Activated naive CD8-positive, alpha-beta T cell treated with anti-CD3 and anti-CD28 coated beads for 36 hours (primary cell): ENCODE measurements at regions not wholly inside any gene's neighbourhood (a gene's known extent, or its start where the extent isn't known, plus 50 kb on each side); places are given as distances from the start of the nearest gene placed in this dataset.

Source experiments
- DNase-seq: peaks from one replicate; pipeline ENCODE4 v3.0.0; 2021
- H3K27ac Mint-ChIP-seq: one replicate; pipeline ENCODE4 v1.8.0; 2022; ENCODE audit warnings: mild to moderate bottlenecking, moderate library complexity, mixed read lengths
- H3K27me3 Mint-ChIP-seq: one replicate; pipeline ENCODE4 v1.8.0; 2022; ENCODE audit warnings: mild to moderate bottlenecking, mixed read lengths
- H3K36me3 Mint-ChIP-seq: one replicate; pipeline ENCODE4 v1.8.0; 2021; ENCODE audit warnings: mild to moderate bottlenecking, mixed read lengths
- H3K4me1 Mint-ChIP-seq: one replicate; pipeline ENCODE4 v1.8.0; 2021; ENCODE audit warnings: mixed read lengths
- H3K4me3 Mint-ChIP-seq: one replicate; pipeline ENCODE4 v1.8.0; 2022; ENCODE audit warnings: mild to moderate bottlenecking, moderate library complexity, mixed read lengths
- H3K9me3 Mint-ChIP-seq: one replicate; pipeline ENCODE4 v1.8.0; 2022; ENCODE audit warnings: mixed read lengths

- no peaks in the 10 kb centered on the region for H3K4me1 Mint-ChIP-seq
- peaks cover 2% of the 10 kb centered on the region for H3K9me3 Mint-ChIP-seq
- H3K4me3 Mint-ChIP-seq, result no peak overlapping the region
- H3K36me3 Mint-ChIP-seq, result no peaks in the 10 kb centered on the region
- no peak for DNase-seq
- H3K27me3 Mint-ChIP-seq, result peaks cover 9% of the 10 kb centered on the region
- H3K27ac Mint-ChIP-seq, result no peak overlapping the region
Observed at GRCh38 chr12:118682656-118683055, 298.7 kb upstream of the SRRM4 start.

DNA sequence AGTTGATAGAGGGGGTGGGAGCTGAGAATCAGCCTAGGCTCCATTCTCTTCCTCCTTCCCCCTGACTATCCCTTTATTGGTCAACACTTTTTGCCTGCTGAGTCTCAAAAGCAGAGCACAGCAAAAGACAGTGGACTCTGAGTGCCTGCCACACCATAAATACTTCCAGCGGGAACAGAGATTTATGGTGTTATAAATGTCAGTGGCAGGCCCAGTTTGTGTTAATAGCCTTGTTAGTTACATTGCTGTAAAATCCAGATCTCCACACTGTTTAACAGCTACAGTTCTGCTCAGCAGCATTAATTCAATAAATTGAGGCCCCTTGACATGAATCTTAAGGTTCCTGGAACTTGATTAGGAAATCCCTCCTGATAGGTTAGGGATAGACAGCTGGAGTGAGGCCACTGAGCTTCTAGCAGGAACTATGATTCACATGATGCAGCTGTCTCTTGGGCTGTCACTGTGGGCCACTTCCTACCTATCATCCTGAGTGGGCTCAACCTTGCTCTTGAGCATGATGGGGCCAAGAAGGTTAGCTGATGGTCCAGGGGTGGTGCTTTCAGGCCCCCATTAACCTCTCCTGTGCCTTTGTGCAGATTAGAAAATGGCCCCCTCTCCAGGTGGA is 295.2 kb upstream of the SRRM4 start:
- Mint-ChIP-seq H3K4me1 (no peaks in the 10 kb centered on the region), H3K27ac (no peak overlapping the region), H3K4me3 (no peak overlapping the region), H3K27me3 (no peaks in the 10 kb centered on the region), H3K36me3 (no peaks in the 10 kb centered on the region), H3K9me3 (peaks cover 2% of the 10 kb centered on the region)
- DNase-seq, result no peak

- Mint-ChIP-seq H3K27ac (no peak overlapping the region), H3K36me3 (no peaks in the 10 kb centered on the region), H3K9me3 (peaks cover under 1% of the 10 kb centered on the region), H3K27me3 (no peaks in the 10 kb centered on the region), H3K4me3 (no peak overlapping the region), H3K4me1 (no peaks in the 10 kb centered on the region)
- no peak for DNase-seq
Observed at GRCh38 chr12:118689793-118690192, 291.5 kb upstream of the SRRM4 start.

DNA sequence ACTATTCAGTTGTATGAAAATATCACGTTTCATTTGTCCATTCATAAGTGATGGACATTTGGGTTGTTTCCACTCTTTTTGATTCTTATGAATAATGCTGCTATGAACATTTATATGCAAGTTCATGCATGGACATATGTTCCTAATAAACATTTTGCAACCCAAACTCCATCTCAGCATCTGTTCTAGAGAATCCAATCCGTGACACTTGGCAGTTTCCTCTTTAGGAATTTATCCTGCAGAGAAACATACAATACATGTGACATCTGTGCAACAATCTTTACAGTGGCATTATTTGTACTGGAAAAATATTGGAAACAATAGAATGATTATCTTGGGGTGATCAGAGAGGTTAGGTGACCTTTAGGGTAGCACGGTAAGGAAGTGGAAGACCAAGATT is 290.8 kb upstream of the SRRM4 start:
- Mint-ChIP-seq H3K27me3 (no peaks in the 10 kb centered on the region), H3K4me1 (no peaks in the 10 kb centered on the region), H3K27ac (no peak overlapping the region), H3K9me3 (peaks cover 1% of the 10 kb centered on the region), H3K36me3 (no peaks in the 10 kb centered on the region), H3K4me3 (no peak overlapping the region)
- DNase-seq, result no peak

- no peak for DNase-seq
- H3K27ac Mint-ChIP-seq, result no peak overlapping the region
Observed at GRCh38 chr12:118694128-118694775, 287.1 kb upstream of the SRRM4 start.

DNA sequence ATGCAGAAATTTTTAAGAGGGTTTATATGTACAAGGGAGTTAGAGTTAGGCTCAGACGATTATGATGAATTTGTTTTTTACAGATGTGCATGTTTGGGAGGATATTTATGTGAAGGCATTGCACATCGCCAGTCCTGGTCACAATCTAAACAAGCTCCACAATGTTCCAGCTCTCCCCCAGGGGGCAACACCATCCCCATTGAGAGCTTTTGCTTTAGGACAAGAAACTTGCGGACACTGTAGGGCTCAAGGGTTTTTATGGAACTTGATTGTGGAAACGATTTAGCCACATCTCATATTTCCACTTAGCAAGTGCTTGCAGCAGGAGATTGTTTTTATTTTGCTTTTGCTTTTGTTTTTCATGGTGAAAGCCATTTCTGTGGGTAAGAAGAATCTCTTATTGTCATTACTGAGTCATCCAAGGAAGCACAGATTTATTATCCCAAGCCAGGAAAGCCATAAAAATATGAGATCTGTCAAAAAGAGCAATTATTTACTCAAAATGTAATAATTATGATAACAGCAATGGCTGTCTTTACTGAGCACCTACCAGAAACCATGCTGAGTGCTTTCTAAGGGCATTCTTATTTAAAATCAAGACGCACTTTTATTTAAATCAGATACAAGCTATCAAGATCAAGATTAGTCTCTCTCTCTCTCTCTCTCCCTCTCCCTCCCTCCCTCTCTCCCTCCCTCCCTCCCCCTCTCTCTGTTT is 276.7 kb upstream of the SRRM4 start:
- Mint-ChIP-seq H3K27ac (no peak overlapping the region), H3K4me3 (no peak overlapping the region), H3K27me3 (no peaks in the 10 kb centered on the region), H3K36me3 (no peaks in the 10 kb centered on the region), H3K4me1 (no peaks in the 10 kb centered on the region), H3K9me3 (peaks cover 11% of the 10 kb centered on the region)
- no peak for DNase-seq

More at GRCh38 chr12:118694128-118694775, 287.1 kb upstream of the SRRM4 start:
- peaks cover 1% of the 10 kb centered on the region for H3K9me3 Mint-ChIP-seq
- no peaks in the 10 kb centered on the region for H3K27me3 Mint-ChIP-seq
- no peak overlapping the region for H3K4me3 Mint-ChIP-seq
- H3K4me1 Mint-ChIP-seq, result no peaks in the 10 kb centered on the region
- no peaks in the 10 kb centered on the region for H3K36me3 Mint-ChIP-seq

DNA sequence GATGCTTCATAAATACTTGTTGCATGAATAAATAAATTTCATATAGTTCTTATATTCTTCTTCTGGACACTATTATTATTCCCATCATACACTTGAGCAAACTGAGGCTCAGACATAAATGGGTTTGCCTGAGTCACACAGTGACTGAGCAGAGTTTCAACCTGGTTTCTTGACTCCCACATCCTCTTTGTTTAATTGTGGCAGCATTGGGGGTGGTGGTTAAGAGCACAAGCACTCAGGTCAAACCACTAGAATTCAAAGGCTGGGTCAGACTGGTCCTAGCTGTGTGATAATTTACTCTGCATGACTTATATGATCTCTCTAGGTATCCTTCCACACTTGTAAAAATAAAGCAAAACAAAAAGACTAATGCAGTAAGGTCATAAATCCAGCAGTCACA is 274.9 kb upstream of the SRRM4 start:
- Mint-ChIP-seq H3K27ac (no peak overlapping the region), H3K36me3 (no peaks in the 10 kb centered on the region)

DNA sequence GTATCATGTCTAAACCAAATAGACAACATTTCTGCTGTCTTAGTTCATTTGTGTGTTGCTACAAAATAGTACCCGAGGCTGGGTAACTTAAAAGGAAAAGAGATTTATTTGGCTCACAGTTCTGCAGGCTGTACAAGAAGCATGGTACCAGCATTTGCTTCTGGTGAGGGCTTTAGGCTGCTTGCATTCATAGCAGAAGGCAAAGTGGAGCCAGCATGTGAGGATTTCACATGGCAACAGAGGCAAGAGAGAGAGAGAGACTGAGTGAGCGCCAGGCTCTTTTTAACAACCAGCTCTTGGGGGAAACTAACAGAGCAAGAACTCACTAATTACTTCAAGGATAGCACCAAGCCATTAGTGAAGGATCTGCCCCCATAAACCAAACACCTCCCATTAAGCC is 271.4 kb upstream of the SRRM4 start:
- Mint-ChIP-seq H3K4me3 (no peak overlapping the region), H3K4me1 (no peaks in the 10 kb centered on the region), H3K36me3 (no peaks in the 10 kb centered on the region), H3K9me3 (peaks cover 8% of the 10 kb centered on the region), H3K27ac (no peak overlapping the region), H3K27me3 (no peaks in the 10 kb centered on the region)
- no peak for DNase-seq

More for the DNA sequence above, 274.9 kb upstream of the SRRM4 start:
- Mint-ChIP-seq H3K4me1 (no peaks in the 10 kb centered on the region), H3K27me3 (no peaks in the 10 kb centered on the region), H3K9me3 (peaks cover 8% of the 10 kb centered on the region), H3K4me3 (no peak overlapping the region)
- DNase-seq, result no peak

DNA sequence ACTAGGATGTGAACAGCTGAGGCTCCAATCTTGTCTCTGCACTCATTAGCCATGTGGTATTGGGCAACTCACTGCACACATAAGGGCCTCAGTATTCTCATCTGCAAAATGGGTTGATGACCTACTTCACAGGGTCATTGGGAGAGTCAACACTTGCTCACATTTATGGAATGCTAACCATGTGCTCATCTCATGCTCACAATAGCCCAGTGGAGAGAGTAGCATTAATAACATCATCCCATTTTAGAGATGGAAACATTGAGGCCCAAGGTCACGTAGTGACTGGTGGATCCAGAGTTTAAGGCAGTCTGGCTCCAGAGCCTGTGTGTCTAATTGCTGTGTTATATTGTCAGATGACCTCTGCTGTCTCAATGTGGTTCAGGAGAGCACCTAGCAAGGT is 270.2 kb upstream of the SRRM4 start:
- H3K27me3 Mint-ChIP-seq, result no peaks in the 10 kb centered on the region
- H3K27ac Mint-ChIP-seq, result no peak overlapping the region
- no peak overlapping the region for H3K4me3 Mint-ChIP-seq
- peaks cover 8% of the 10 kb centered on the region for H3K9me3 Mint-ChIP-seq
- H3K4me1 Mint-ChIP-seq, result no peaks in the 10 kb centered on the region
- DNase-seq, result no peak
- H3K36me3 Mint-ChIP-seq, result no peaks in the 10 kb centered on the region

DNA sequence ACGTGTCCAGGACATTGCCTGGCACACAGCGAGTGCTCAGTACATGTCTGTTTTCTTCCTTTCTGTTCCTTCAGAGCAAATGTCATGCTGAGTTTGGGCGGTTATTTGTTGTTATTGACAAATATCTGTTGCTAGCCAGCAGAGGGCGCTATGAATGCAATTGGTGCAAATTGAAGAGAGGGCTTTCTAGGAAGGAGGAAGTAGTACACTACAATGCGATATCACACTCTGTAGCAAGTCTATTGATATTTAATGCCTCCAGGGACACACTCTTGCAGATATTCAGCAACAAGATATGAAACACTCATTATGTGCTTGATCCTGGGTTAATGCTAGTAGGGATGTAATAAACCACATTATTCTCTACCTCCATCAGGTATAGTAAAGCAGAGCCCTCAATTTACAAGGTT is 267.3 kb upstream of the SRRM4 start:
- Mint-ChIP-seq H3K27me3 (no peaks in the 10 kb centered on the region), H3K27ac (no peak overlapping the region), H3K4me1 (no peaks in the 10 kb centered on the region), H3K36me3 (no peaks in the 10 kb centered on the region), H3K4me3 (no peak overlapping the region), H3K9me3 (no peaks in the 10 kb centered on the region)
- DNase-seq, result no peak

- DNase-seq, result no peak
- H3K27ac Mint-ChIP-seq, result no peak overlapping the region
- no peaks in the 10 kb centered on the region for H3K27me3 Mint-ChIP-seq
- H3K4me3 Mint-ChIP-seq, result no peak overlapping the region
- H3K9me3 Mint-ChIP-seq, result no peaks in the 10 kb centered on the region
- no peaks in the 10 kb centered on the region for H3K36me3 Mint-ChIP-seq
- H3K4me1 Mint-ChIP-seq, result no peaks in the 10 kb centered on the region
Observed at GRCh38 chr12:118714500-118714899, 266.8 kb upstream of the SRRM4 start.

- DNase-seq, result no peak
- no peak overlapping the region for H3K27ac Mint-ChIP-seq
- H3K9me3 Mint-ChIP-seq, result no peaks in the 10 kb centered on the region
- no peak overlapping the region for H3K4me3 Mint-ChIP-seq
- H3K4me1 Mint-ChIP-seq, result no peaks in the 10 kb centered on the region
- H3K27me3 Mint-ChIP-seq, result no peaks in the 10 kb centered on the region
- no peaks in the 10 kb centered on the region for H3K36me3 Mint-ChIP-seq
Observed at GRCh38 chr12:118715647-118716046, 265.7 kb upstream of the SRRM4 start.

GRCh38 chr12:118727196-118727978 is 254.0 kb upstream of the SRRM4 start:
- peaks cover 3% of the 10 kb centered on the region for H3K9me3 Mint-ChIP-seq
- no peak overlapping the region for H3K4me3 Mint-ChIP-seq
- DNase-seq, result no peak
- H3K36me3 Mint-ChIP-seq, result no peaks in the 10 kb centered on the region
- H3K27me3 Mint-ChIP-seq, result no peaks in the 10 kb centered on the region
- H3K4me1 Mint-ChIP-seq, result no peaks in the 10 kb centered on the region
- H3K27ac Mint-ChIP-seq, result no peak overlapping the region

GRCh38 chr12:118727979-118728366 is 253.4 kb upstream of the SRRM4 start:
- Mint-ChIP-seq H3K27ac (no peak overlapping the region), H3K4me1 (no peaks in the 10 kb centered on the region), H3K27me3 (no peaks in the 10 kb centered on the region), H3K4me3 (no peak overlapping the region), H3K9me3 (peaks cover 3% of the 10 kb centered on the region), H3K36me3 (no peaks in the 10 kb centered on the region)
- no peak for DNase-seq

DNA sequence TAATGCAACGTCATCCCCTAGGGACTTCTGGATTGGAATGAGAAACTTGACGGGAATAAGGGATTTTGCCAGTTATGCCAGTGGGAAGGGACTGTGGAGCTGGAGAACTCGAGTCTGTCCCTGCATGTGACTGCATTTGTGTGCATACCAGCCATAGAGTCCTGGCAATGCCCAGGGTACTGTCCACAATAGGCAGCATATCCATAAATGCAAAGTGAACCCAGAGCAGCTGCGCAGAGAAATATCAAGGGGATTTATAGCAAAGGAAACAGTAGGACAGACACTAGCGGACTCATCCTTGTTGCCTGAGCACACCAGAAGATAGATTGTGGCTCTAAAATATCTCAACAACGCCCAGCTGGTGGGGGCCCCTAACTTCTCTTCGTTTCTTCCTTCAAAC is 247.1 kb upstream of the SRRM4 start:
- no peak overlapping the region for H3K27ac Mint-ChIP-seq
- H3K36me3 Mint-ChIP-seq, result no peaks in the 10 kb centered on the region
- DNase-seq, result no peak
- no peaks in the 10 kb centered on the region for H3K27me3 Mint-ChIP-seq
- no peak overlapping the region for H3K4me3 Mint-ChIP-seq
- H3K4me1 Mint-ChIP-seq, result no peaks in the 10 kb centered on the region
- H3K9me3 Mint-ChIP-seq, result peaks cover 4% of the 10 kb centered on the region
